ENCODE measurements at regions not wholly inside any gene's neighbourhood (a gene's known extent, or its start where the extent isn't known, plus 50 kb on each side); places are given as distances from the start of the nearest gene placed in this dataset.

GRCh38 chr7:81648716-81649115 lies 121.1 kb downstream of the HGF start:
- no peaks in the 10 kb centered on the region for H3K36me3 ChIP-seq

DNA sequence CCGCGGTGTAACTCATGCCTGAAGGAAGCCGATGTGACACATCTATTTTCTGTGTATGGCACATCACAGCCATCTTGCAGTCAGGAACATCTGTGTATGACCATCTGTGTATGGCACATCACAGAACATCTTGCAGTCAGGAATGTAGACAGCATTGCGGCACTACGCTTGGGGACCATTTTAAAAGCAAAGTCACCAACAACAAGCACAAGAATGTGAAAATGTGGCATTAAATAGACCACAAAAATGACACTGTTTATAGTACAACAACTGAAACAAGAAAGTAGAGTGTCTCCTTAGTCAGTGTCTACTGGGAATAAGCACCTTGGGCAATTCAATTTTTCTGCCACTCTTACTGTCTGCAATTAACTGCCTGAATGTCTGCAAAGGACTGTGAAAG lies 124.4 kb downstream of the HGF start:
- intact Hi-C loops (cut with DNase I), result no loop called here
- DNase-seq, result no peak
- Histone ChIP-seq H3K36me3 (no peaks in the 10 kb centered on the region), H3K27me3 (no peaks in the 10 kb centered on the region), H3K9me3 (no peaks in the 10 kb centered on the region), H3K4me1 (no peaks in the 10 kb centered on the region), H3K9ac (ENCODE audit: low read depth in 2 of 2, low read length in 2 of 2) (no peak overlapping the region), H3K4me3 (no peak overlapping the region), H3K27ac (no peak overlapping the region)
- TF ChIP-seq CTCF (IDR thresholded peaks at IDR 0.05), result no peak

More at GRCh38 chr7:81648716-81649115, 121.1 kb downstream of the HGF start:
- no peak for TF ChIP-seq CTCF (IDR thresholded peaks at IDR 0.05)
- no peak for DNase-seq
- Histone ChIP-seq H3K27ac (no peak overlapping the region), H3K27me3 (no peaks in the 10 kb centered on the region), H3K4me1 (no peaks in the 10 kb centered on the region), H3K4me3 (no peak overlapping the region), H3K9ac (ENCODE audit: low read depth in 2 of 2, low read length in 2 of 2) (no peak overlapping the region), H3K9me3 (no peaks in the 10 kb centered on the region)
- intact Hi-C loops (cut with DNase I), result no loop called here

DNA sequence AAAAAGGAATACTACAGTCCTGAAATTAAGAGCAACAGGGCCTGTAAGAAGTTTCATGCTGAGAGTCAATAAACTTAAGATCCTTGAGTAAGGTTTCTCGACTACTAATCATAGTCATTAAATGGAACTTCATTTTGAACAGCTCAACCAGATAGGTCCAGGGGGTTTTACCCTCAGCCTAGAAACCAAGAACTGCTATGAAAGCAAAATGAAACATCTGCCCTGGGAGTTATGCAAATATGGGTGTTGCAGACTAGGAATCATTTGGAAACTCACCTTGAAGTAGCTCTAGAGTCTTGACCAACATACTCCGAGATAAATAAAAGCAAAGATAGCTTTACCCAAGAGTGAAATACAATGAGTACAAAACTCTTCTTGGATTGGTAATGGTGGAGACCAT lies 128.0 kb downstream of the HGF start:
- Histone ChIP-seq H3K27ac (no peak overlapping the region), H3K4me1 (no peaks in the 10 kb centered on the region), H3K36me3 (no peaks in the 10 kb centered on the region), H3K4me3 (no peak overlapping the region), H3K9me3 (no peaks in the 10 kb centered on the region), H3K9ac (ENCODE audit: low read depth in 2 of 2, low read length in 2 of 2) (no peak overlapping the region), H3K27me3 (no peaks in the 10 kb centered on the region)
- intact Hi-C loops (cut with DNase I), result no loop called here
- TF ChIP-seq CTCF (IDR thresholded peaks at IDR 0.05), result no peak
- DNase-seq, result no peak

GRCh38 chr7:81638198-81638597 lies 131.6 kb downstream of the HGF start:
- H3K4me1 ChIP-seq, result no peaks in the 10 kb centered on the region
- no peaks in the 10 kb centered on the region for H3K27me3 ChIP-seq
- H3K36me3 ChIP-seq, result no peaks in the 10 kb centered on the region
- no peak overlapping the region for H3K27ac ChIP-seq
- no peak overlapping the region for H3K4me3 ChIP-seq
- intact Hi-C loops (cut with DNase I), result no loop called here
- no peak for DNase-seq
- no peak for TF ChIP-seq CTCF (IDR thresholded peaks at IDR 0.05)
- H3K9ac ChIP-seq (ENCODE audit: low read depth in 2 of 2, low read length in 2 of 2), result no peak overlapping the region
- no peaks in the 10 kb centered on the region for H3K9me3 ChIP-seq

- Histone ChIP-seq H3K4me1 (no peaks in the 10 kb centered on the region), H3K9ac (ENCODE audit: low read depth in 2 of 2, low read length in 2 of 2) (no peak overlapping the region), H3K36me3 (no peaks in the 10 kb centered on the region), H3K9me3 (no peaks in the 10 kb centered on the region), H3K27me3 (no peaks in the 10 kb centered on the region), H3K4me3 (no peak overlapping the region), H3K27ac (no peak overlapping the region)
- intact Hi-C loops (cut with DNase I), result no loop called here
- no peak for DNase-seq
- TF ChIP-seq CTCF (IDR thresholded peaks at IDR 0.05), result no peak
Observed at GRCh38 chr7:81637534-81637933, 132.3 kb downstream of the HGF start.

DNA sequence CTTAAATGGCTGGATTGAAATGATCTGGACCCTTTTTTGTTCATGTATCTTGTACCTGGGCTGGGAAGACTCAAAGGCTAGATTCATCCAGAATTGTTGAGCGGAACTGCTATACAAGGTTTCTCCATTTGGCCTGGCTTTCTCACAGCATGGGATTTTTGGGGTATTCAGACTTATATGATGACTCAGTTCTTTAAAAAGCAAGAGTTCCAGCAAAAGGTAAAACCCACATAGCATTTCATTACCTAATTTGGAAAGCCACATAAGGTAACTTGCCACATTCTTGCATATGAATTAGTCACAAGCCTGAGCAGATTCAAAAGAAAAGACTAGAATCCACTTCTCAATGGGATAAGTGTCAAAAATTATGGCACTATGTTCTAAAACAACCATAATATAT lies 137.4 kb downstream of the HGF start:
- Histone ChIP-seq H3K27ac (no peak overlapping the region), H3K4me1 (no peaks in the 10 kb centered on the region), H3K9ac (ENCODE audit: low read depth in 2 of 2, low read length in 2 of 2) (no peak overlapping the region), H3K27me3 (no peaks in the 10 kb centered on the region), H3K36me3 (no peaks in the 10 kb centered on the region), H3K9me3 (no peaks in the 10 kb centered on the region), H3K4me3 (no peak overlapping the region)
- no peak for DNase-seq
- intact Hi-C loops (cut with DNase I), result no loop called here
- TF ChIP-seq CTCF (IDR thresholded peaks at IDR 0.05), result no peak
